AG04450 (cell line): ENCODE measurements at regions not wholly inside any gene's neighbourhood (a gene's known extent, or its start where the extent isn't known, plus 50 kb on each side); places are given as distances from the start of the nearest gene placed in this dataset.

Experiments used
- CTCF ChIA-PET: fragments of 300-600, 350-600 bp; formaldehyde crosslinking; extraction: SDS; loops from one replicate; lab custom pipeline; 2022; ENCODE audit warnings: antibody characterized with exemption, inconsistent platforms; lab: Charles Lee
- POLR2A ChIA-PET: fragments of 350-600 bp; formaldehyde crosslinking; extraction: SDS; loops from one replicate; lab custom pipeline; 2021; ENCODE audit warnings: antibody characterized with exemption, inconsistent platforms; lab: Yijun Ruan, JAX
- DNase-seq: peaks from one replicate; pipeline ENCODE4 v3.0.0-alpha.2; 2011; ENCODE audit warnings: low read depth, low spot score
- H3K27ac ChIP-seq: one replicate; pipeline ENCODE4 v1.5.1; 2012; ENCODE audit warnings: low read depth, low read length, control low read depth
- H3K27me3 ChIP-seq: one replicate; pipeline ENCODE4 v1.6.0; 2012; ENCODE audit warnings: low read length; ENCODE audit not compliant: control insufficient read depth, insufficient read depth
- H3K4me3 ChIP-seq: 2 replicates; pipeline ENCODE4 v1.5.1; 2011; ENCODE audit warnings: mild to moderate bottlenecking, low read depth, low read length, control low read depth
- H3K9me3 ChIP-seq: 2 replicates; pipeline ENCODE4 v1.5.1; 2012; ENCODE audit warnings: low read length; ENCODE audit not compliant: control insufficient read depth, insufficient read depth
- TF ChIP-seq, protein P1 (sequence below): IDR thresholded peaks from 2 replicates; pipeline ENCODE4 v1.5.1; 2011; ENCODE audit warnings: low read depth, low read length, control low read depth, inconsistent platforms

DNA sequence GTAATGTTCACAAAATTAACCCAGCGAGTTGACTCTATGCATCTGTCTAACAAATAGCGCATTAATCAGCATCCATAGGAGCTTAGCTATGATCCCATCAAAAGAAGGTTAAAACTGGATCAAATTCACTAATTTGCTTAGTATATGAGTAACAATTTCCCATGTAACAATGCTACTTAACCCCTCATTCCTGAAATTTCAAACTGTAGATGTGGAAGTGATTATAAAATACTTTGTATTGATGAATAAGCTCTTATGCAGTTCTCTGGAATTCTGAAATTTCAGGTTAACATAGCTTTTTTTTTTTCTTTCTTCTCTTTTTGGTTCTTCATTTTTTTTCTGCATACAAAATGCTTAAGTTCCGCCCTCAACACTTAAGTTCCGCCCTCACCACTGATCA is 1272.7 kb downstream of the KCNT2 start:
- no peaks in the 10 kb centered on the region for H3K27me3 ChIP-seq
- TF ChIP-seq, protein P1, sequence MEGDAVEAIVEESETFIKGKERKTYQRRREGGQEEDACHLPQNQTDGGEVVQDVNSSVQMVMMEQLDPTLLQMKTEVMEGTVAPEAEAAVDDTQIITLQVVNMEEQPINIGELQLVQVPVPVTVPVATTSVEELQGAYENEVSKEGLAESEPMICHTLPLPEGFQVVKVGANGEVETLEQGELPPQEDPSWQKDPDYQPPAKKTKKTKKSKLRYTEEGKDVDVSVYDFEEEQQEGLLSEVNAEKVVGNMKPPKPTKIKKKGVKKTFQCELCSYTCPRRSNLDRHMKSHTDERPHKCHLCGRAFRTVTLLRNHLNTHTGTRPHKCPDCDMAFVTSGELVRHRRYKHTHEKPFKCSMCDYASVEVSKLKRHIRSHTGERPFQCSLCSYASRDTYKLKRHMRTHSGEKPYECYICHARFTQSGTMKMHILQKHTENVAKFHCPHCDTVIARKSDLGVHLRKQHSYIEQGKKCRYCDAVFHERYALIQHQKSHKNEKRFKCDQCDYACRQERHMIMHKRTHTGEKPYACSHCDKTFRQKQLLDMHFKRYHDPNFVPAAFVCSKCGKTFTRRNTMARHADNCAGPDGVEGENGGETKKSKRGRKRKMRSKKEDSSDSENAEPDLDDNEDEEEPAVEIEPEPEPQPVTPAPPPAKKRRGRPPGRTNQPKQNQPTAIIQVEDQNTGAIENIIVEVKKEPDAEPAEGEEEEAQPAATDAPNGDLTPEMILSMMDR, result no peak
- DNase-seq, result no peak
- CTCF ChIA-PET, result no interaction called here
- POLR2A ChIA-PET, result no interaction called here
- no peak overlapping the region for H3K4me3 ChIP-seq
- no peak overlapping the region for H3K27ac ChIP-seq
- no peaks in the 10 kb centered on the region for H3K9me3 ChIP-seq

DNA sequence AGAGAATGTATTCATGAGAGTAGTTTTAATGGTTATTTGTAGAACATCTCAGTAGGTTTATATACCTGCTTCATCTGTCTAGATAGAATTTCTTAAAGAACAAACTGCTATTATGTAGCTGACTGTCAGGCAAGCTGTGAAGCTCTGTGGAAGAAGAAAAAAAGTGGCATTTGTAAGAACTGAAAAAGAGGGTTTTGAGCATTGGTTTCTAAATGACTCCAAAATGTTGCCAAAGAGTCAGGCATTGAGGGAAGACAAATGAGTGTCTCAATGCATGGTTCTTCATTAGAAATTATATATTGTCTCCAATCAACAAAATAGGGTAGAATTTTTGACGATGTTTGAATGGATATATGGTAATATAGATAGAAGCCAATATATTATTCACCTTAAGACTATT is 1276.1 kb downstream of the KCNT2 start:
- no peak overlapping the region for H3K27ac ChIP-seq
- no peaks in the 10 kb centered on the region for H3K27me3 ChIP-seq
- H3K9me3 ChIP-seq, result no peaks in the 10 kb centered on the region
- ChIA-PET POLR2A (no interaction called here), CTCF (no interaction called here)
- no peak for DNase-seq
- no peak overlapping the region for H3K4me3 ChIP-seq
- TF ChIP-seq, protein P1, result no peak

DNA sequence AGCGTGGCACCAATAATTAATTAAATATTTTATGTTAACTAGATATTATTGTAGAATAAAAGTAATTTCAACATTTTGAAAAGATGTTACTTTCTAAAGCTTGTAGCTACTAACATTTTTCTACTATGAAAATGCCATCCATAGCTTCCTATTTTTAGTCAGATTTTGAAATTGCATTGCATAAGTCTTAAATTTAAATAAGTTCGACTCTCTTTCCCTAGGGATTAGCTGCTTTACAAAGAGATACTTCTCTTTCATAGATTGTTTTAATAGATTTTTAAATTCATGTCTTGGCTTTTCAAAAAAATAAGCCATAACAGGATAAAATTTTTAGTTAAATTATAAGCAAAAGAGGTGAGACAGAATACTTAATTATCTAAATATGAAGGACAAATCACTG is 1279.6 kb downstream of the KCNT2 start:
- Histone ChIP-seq H3K4me3 (no peak overlapping the region), H3K27ac (no peak overlapping the region), H3K9me3 (no peaks in the 10 kb centered on the region), H3K27me3 (no peaks in the 10 kb centered on the region)
- ChIA-PET POLR2A (no interaction called here), CTCF (no interaction called here)
- TF ChIP-seq, protein P1, result no peak
- DNase-seq, result no peak

DNA sequence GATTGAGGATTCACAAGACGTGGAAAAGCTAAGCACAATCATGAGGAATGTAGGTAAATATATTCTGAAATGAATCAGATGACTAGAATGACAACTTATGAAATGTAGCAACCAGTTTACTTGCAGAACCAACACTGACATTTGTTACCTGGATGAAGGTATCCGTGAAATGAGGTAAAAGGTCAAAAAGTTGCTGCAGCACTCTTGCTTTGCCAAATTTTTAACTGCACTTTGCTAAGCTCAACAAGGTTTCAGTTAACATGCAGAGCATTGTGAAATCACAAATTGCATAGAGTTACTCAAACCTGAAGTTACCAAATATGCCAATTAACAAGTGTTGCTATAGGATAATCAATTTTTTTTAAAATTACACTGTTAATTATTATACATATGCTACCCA is 1280.1 kb downstream of the KCNT2 start:
- no peak for DNase-seq
- ChIA-PET POLR2A (no interaction called here), CTCF (no interaction called here)
- Histone ChIP-seq H3K27me3 (no peaks in the 10 kb centered on the region), H3K4me3 (no peak overlapping the region), H3K27ac (no peak overlapping the region), H3K9me3 (no peaks in the 10 kb centered on the region)
- TF ChIP-seq, protein P1, result no peak

DNA sequence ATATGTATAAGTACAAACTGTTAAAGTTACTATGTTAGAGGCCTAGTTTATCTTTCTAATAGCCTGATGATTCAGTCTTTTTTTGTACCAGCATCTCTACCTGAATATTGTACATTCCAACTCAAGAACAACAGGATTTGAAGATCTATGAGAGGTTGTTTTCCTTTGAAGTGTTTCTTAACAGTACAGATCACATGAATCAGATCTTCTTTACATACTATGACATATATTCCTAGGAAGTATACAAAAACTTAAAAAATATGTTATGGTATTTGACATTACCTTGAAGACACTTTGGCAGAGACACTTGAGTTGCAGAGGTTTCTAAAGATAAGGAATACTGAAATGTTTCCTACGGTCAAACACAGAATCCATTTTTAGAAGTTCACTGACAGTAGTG is 1280.9 kb downstream of the KCNT2 start:
- Histone ChIP-seq H3K27ac (no peak overlapping the region), H3K4me3 (no peak overlapping the region), H3K9me3 (no peaks in the 10 kb centered on the region), H3K27me3 (no peaks in the 10 kb centered on the region)
- CTCF ChIA-PET, result no interaction called here
- TF ChIP-seq, protein P1, result no peak
- POLR2A ChIA-PET, result no interaction called here
- no peak for DNase-seq
